ENCODE measurements at regions not wholly inside any gene's neighbourhood (a gene's known extent, or its start where the extent isn't known, plus 50 kb on each side); places are given as distances from the start of the nearest gene placed in this dataset.

- TF ChIP-seq, protein P1, sequence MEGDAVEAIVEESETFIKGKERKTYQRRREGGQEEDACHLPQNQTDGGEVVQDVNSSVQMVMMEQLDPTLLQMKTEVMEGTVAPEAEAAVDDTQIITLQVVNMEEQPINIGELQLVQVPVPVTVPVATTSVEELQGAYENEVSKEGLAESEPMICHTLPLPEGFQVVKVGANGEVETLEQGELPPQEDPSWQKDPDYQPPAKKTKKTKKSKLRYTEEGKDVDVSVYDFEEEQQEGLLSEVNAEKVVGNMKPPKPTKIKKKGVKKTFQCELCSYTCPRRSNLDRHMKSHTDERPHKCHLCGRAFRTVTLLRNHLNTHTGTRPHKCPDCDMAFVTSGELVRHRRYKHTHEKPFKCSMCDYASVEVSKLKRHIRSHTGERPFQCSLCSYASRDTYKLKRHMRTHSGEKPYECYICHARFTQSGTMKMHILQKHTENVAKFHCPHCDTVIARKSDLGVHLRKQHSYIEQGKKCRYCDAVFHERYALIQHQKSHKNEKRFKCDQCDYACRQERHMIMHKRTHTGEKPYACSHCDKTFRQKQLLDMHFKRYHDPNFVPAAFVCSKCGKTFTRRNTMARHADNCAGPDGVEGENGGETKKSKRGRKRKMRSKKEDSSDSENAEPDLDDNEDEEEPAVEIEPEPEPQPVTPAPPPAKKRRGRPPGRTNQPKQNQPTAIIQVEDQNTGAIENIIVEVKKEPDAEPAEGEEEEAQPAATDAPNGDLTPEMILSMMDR (IDR thresholded peaks at IDR 0.05): no peak
- no peak for TF ChIP-seq POLR2AphosphoS5 (IDR thresholded peaks at IDR 0.05; ENCODE audit: low read depth, low read length)
- no peak for TF ChIP-seq SIN3A (IDR thresholded peaks at IDR 0.05; ENCODE audit: borderline replicate concordance, insufficient read depth, low read depth, low read length)
These were observed 85.8 kb upstream of the RGS1 start for GRCh38 chr1:192489748-192490147.
